ENCODE measurements at regions not wholly inside any gene's neighbourhood (a gene's known extent, or its start where the extent isn't known, plus 50 kb on each side); places are given as distances from the start of the nearest gene placed in this dataset.

GRCh38 chr21:35814858-35815619, 245.3 kb downstream of the SETD4 start:
- TF ChIP-seq, protein P1, sequence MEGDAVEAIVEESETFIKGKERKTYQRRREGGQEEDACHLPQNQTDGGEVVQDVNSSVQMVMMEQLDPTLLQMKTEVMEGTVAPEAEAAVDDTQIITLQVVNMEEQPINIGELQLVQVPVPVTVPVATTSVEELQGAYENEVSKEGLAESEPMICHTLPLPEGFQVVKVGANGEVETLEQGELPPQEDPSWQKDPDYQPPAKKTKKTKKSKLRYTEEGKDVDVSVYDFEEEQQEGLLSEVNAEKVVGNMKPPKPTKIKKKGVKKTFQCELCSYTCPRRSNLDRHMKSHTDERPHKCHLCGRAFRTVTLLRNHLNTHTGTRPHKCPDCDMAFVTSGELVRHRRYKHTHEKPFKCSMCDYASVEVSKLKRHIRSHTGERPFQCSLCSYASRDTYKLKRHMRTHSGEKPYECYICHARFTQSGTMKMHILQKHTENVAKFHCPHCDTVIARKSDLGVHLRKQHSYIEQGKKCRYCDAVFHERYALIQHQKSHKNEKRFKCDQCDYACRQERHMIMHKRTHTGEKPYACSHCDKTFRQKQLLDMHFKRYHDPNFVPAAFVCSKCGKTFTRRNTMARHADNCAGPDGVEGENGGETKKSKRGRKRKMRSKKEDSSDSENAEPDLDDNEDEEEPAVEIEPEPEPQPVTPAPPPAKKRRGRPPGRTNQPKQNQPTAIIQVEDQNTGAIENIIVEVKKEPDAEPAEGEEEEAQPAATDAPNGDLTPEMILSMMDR (conservative IDR thresholded peaks at IDR 0.05; ENCODE audit: low read length), result no peak
- no peak for TF ChIP-seq EZH2phosphoT487 (IDR thresholded peaks at IDR 0.05; ENCODE audit: borderline replicate concordance, low read depth, low read length)

Data from OCI-LY7 (cell line).